Heart left ventricle (tissue), 16 donors: ENCODE measurements at regions not wholly inside any gene's neighbourhood (a gene's known extent, or its start where the extent isn't known, plus 50 kb on each side); places are given as distances from the start of the nearest gene placed in this dataset.

ENCODE experiments used
- ATAC-seq, 4 donors: fragments of 200-7000 bp; cut with Tn5 transposase; one replicate each; pipeline ENCODE4 v1.9.1; 2020 to 2022; ENCODE audit warnings: moderate library complexity in 4 of 4, mild to moderate bottlenecking in 3 of 4, moderate number of reproducible peaks in 1 of 4
- DNase-seq, 5 donors: peaks; one replicate each; pipeline ENCODE4 v3.0.0-alpha.2; 2020
- H3K27ac ChIP-seq, 12 donors: fragments of 200-600 bp; sonication (generic) in 4 of 12; one replicate each; pipeline versions ENCODE4 v1.5.0 to v1.8.0; 2016 to 2022; ENCODE audit warnings: mild to moderate bottlenecking in 2 of 12
- H3K27me3 ChIP-seq, 9 donors: fragments of 200-600 bp; sonication (generic) in 2 of 9; one replicate each; pipeline versions ENCODE4 v1.5.1 to v1.8.0; 2016 to 2022; ENCODE audit warnings: mild to moderate bottlenecking in 3 of 9
- H3K36me3 ChIP-seq, 9 donors: fragments of 200-600 bp; sonication (generic) in 2 of 9; one replicate each; pipeline versions ENCODE4 v1.5.0 to v1.8.0; 2018 to 2022; ENCODE audit warnings: mild to moderate bottlenecking in 2 of 9
- H3K4me1 ChIP-seq, 12 donors: fragments of 200-600 bp; sonication (generic) in 4 of 12; one replicate each; pipeline versions ENCODE4 v1.5.0 to v1.8.0; 2016 to 2022; ENCODE audit warnings: mild to moderate bottlenecking in 3 of 12
- H3K4me3 ChIP-seq, 12 donors: fragments of 200-600 bp; sonication (generic) in 4 of 12; one replicate each; pipeline versions ENCODE4 v1.5.0 to v1.8.0; 2017 to 2022; ENCODE audit warnings: mild to moderate bottlenecking in 9 of 12, moderate library complexity in 4 of 12
- H3K9me3 ChIP-seq, 12 donors: fragments of 200-600 bp; sonication (generic) in 4 of 12; one replicate each; pipeline versions ENCODE4 v1.5.0 to v1.8.0; 2016 to 2022; ENCODE audit warnings: mild to moderate bottlenecking in 1 of 12
- POLR2A ChIP-seq, 2 donors: fragments of 450-650 bp; IDR thresholded peaks; one replicate each; pipeline ENCODE4 v1.6.1; 2017; ENCODE audit warnings: antibody characterized with exemption in 2 of 2, mild to moderate bottlenecking in 2 of 2, moderate library complexity in 2 of 2
- WGBS, 4 donors: extraction: QIAGEN DNeasy Blood & Tissue Kit in 2 of 4; methylation state at CpG; one replicate each; pipeline versions ENCODE4 v1.1.5 to v1.1.7; 2013 to 2018; 5-methylcytosine and 5-hydroxymethylcytosine counted together
- intact Hi-C, 10 donors: fragments of 100-400 bp; cut with DNase I; formaldehyde crosslinking; loops; one replicate each; pipeline versions ENCODE4 v1.11.1 to v1.14.2; 2022
- TF ChIP-seq, protein P1 (sequence below), 12 donors: fragments of 200-600 bp; sonication (generic) in 4 of 12; IDR thresholded peaks; one replicate each; pipeline versions ENCODE4 v1.5.0 to v1.8.0; 2018 to 2022; ENCODE audit warnings: antibody characterized with exemption in 12 of 12, mild to moderate bottlenecking in 5 of 12
- donor health status: ischemic (EF 13 %, LVEDD 7.1; RV severe dilation, severe dysfunction).
- donor health status: healthy with polysubstance abuse.
- donor health status: DM: no; HTN: yes; CAD: no.
- donor health status: DM: no; HTN: no; CAD: no.
- donor health status: ischemic (EF 25% LVEDD 6.9; RV normal size, moderate dysfunction).
- donor health status: ischemic (EF 25% LVEDD 5.7; RV mildly dilated, moderate dysfunction).
- donor health status: healthy.
- donor health status: DM: yes; HTN: yes; CAD: no.
- donor health status: ischemic (EF 35%, LVEDD 5.7; RV mildly dilated, moderate dysfunction).
- donor health status: nonischemic (EF 11% LVEDD 7.7; RV severe dilation, severe dysfunction).
- donor health status: DM: yes; HTN: yes; CAD: no.
- donor health status: PGD.
- donor health status: ischemic (EF 29% LVEDD 5.4; RV normal size, mild dysfunction).
- donor health status: nonischemic (EF 23%, LVEDD 6.1; RV moderate dilation, normal function).

GRCh38 chr11:123378096-123378495, 52.0 kb upstream of the GRAMD1B start:
- WGBS, 4 donors = 93 to 97% (median 94%) methylated on average over 3 of the region's 3 CpGs
- H3K4me3 ChIP-seq = no peak overlapping the region
- no peaks in the 10 kb centered on the region for H3K27me3 ChIP-seq
- TF ChIP-seq, protein P1, sequence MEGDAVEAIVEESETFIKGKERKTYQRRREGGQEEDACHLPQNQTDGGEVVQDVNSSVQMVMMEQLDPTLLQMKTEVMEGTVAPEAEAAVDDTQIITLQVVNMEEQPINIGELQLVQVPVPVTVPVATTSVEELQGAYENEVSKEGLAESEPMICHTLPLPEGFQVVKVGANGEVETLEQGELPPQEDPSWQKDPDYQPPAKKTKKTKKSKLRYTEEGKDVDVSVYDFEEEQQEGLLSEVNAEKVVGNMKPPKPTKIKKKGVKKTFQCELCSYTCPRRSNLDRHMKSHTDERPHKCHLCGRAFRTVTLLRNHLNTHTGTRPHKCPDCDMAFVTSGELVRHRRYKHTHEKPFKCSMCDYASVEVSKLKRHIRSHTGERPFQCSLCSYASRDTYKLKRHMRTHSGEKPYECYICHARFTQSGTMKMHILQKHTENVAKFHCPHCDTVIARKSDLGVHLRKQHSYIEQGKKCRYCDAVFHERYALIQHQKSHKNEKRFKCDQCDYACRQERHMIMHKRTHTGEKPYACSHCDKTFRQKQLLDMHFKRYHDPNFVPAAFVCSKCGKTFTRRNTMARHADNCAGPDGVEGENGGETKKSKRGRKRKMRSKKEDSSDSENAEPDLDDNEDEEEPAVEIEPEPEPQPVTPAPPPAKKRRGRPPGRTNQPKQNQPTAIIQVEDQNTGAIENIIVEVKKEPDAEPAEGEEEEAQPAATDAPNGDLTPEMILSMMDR (IDR thresholded peaks at IDR 0.05) = no peak
- no peak for TF ChIP-seq POLR2A (IDR thresholded peaks at IDR 0.05)
- H3K27ac ChIP-seq = no peak overlapping the region
- DNase-seq (no peak), ATAC-seq (no peak)
- intact Hi-C loops = no loop called here
- no peaks in the 10 kb centered on the region for H3K9me3 ChIP-seq
- no peaks in the 10 kb centered on the region for H3K36me3 ChIP-seq
- H3K4me1 ChIP-seq = peaks cover 0 to 42% (median 12%) of the 10 kb centered on the region in 12 donors

GRCh38 chr11:123377355-123377754, 52.7 kb upstream of the GRAMD1B start:
- ATAC-seq (no peak), DNase-seq (no peak)
- Histone ChIP-seq H3K27me3 (no peaks in the 10 kb centered on the region), H3K9me3 (no peaks in the 10 kb centered on the region), H3K4me3 (no peak overlapping the region), H3K36me3 (no peaks in the 10 kb centered on the region), H3K27ac (no peak overlapping the region), H3K4me1 (peaks cover 0 to 43% (median 11%) of the 10 kb centered on the region in 12 donors)
- TF ChIP-seq POLR2A (IDR thresholded peaks at IDR 0.05) = no peak
- TF ChIP-seq, protein P1 (IDR thresholded peaks at IDR 0.05) = no peak
- 59 to 62% (median 61%) methylated on average over 5 of the region's 5 CpGs for WGBS, 4 donors
- intact Hi-C loops = no loop called here

GRCh38 chr11:123375832-123376231, 54.2 kb upstream of the GRAMD1B start:
- TF ChIP-seq POLR2A (IDR thresholded peaks at IDR 0.05) = no peak
- TF ChIP-seq, protein P1 (IDR thresholded peaks at IDR 0.05) = no peak
- Histone ChIP-seq H3K36me3 (no peaks in the 10 kb centered on the region), H3K4me1 (peaks cover 0 to 43% (median 11%) of the 10 kb centered on the region in 12 donors), H3K27me3 (no peaks in the 10 kb centered on the region), H3K4me3 (no peak overlapping the region), H3K27ac (peak overlapping the region in 9 of 12 donors; percentile 49 to 89 (median 69)), H3K9me3 (no peaks in the 10 kb centered on the region)
- DNase-seq = peak in 4 of 5 donors; percentile 40 to 72 (median 59)
- intact Hi-C loops = no loop called here
- 46 to 60% (median 54%) methylated on average over 3 of the region's 3 CpGs for WGBS, 4 donors
- peak; percentile 81 to 85 (median 82) for ATAC-seq

GRCh38 chr11:123374622-123374968, 55.5 kb upstream of the GRAMD1B start:
- no peaks in the 10 kb centered on the region for H3K9me3 ChIP-seq
- H3K36me3 ChIP-seq = no peaks in the 10 kb centered on the region
- no peak for TF ChIP-seq POLR2A (IDR thresholded peaks at IDR 0.05)
- TF ChIP-seq, protein P1 (IDR thresholded peaks at IDR 0.05) = no peak
- ATAC-seq (peak; percentile 44 to 79 (median 58)), DNase-seq (peak in 2 of 5 donors; percentile 28 to 31)
- peak overlapping the region in 11 of 12 donors; percentile 16 to 89 (median 69) for H3K27ac ChIP-seq
- H3K4me3 ChIP-seq = no peak overlapping the region
- H3K27me3 ChIP-seq = no peaks in the 10 kb centered on the region
- peaks cover 0 to 43% (median 11%) of the 10 kb centered on the region in 12 donors for H3K4me1 ChIP-seq
- intact Hi-C loops = loop anchor here in 1 of 10 donors (5.0 kb wide), 1 partner anchor 33 kb away; no protein-coding TSS in a partner anchor
- WGBS, 4 donors = 44 to 64% (median 56%) methylated on average over 5 of the region's 5 CpGs
